GM21390 (cell line): ENCODE measurements at regions not wholly inside any gene's neighbourhood (a gene's known extent, or its start where the extent isn't known, plus 50 kb on each side); places are given as distances from the start of the nearest gene placed in this dataset.
"Not testable (repeated sequence)": the region's sequence is repeated elsewhere in the genome, so short reads cannot be mapped to it uniquely, and the experiment has no call there.

Experiments used
- ATAC-seq: cut with Tn5 transposase; IDR thresholded peaks from one replicate; pipeline ENCODE4 v1.9.1; 2021; ENCODE audit not compliant: unreplicated experiment

DNA sequence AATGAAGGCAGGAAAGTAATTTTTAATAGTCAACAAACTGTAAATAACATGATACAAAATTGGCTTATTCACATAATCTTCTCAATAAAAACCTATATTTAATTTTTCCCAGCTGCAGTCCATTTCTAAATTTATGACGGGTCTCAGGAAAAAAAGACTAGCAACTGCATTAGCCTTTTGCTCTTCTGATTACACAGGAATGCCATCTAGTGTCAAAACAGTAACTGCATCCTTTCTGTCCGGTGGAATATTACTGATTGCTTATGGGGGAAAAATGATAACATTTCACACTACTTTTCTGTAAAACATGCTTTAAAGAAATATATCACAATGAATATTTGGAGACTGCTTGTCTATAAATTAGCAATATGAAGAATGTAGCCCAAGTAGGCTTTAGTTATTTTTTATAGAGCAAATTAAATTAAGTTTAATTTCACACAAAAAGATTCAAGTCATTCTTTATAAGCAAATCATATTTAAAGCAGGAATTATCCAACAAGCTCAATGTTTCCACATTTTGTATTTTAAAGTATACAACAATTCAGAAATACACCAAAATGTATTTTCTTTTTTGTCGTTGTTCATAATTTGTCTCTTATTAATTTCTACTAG is 534.7 kb downstream of the CDH10 start:
- no peak for ATAC-seq

DNA sequence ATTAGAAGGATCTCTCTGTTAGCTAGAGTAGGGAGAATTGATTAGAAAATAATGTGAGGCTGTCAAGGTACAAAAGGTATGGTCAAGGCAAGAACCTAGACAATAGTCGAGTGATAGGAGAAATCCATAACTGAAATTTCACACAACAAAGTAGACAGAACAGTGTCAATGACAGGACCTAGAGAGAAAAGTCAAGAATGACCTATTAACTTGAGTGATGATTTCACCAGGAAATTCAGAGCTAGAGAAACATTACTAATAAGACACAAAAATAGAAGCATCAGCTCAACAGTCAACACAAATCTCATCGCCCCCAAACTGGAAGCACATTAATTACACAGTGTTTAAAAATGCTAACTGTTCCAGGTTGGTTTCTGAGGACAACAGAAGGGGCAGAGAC is 532.4 kb downstream of the CDH10 start:
- no peak for ATAC-seq

DNA sequence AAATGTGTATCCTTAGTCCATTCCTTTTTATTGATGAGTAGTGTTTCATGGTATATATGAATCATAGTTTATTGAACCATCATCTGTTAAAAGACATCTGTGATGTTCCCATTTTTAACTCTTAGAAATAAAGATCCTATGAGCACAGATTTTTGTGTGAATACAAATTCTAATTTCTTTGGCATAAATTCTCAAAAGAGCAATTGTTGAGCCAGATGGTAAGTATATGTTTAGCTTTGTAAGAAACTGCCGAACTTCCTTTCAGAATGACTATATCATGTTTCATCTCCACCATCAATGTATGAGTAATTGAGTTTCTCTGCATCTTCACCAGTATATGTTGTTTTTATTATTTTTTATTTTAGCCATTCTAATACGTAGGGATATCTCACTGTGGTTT is 526.4 kb downstream of the CDH10 start:
- ATAC-seq: no peak

DNA sequence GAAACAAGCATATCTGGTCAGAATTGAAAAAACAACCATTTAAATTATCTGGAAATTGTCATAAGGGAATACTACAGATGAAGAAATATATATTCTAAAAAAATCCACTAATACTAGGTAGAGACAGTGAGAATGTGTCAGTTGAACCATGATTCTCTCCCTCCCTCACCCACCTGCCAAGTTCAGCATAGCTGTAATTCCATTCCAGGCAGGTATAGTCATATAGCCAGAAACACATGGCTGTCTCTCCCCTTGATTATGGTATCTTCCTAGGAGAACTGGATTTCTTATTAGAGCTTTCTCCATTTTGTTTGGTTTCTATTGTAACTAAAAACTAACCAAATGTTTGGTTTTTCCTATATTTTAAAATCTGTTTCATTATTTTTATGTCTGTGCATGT is 509.2 kb downstream of the CDH10 start:
- ATAC-seq: no peak

DNA sequence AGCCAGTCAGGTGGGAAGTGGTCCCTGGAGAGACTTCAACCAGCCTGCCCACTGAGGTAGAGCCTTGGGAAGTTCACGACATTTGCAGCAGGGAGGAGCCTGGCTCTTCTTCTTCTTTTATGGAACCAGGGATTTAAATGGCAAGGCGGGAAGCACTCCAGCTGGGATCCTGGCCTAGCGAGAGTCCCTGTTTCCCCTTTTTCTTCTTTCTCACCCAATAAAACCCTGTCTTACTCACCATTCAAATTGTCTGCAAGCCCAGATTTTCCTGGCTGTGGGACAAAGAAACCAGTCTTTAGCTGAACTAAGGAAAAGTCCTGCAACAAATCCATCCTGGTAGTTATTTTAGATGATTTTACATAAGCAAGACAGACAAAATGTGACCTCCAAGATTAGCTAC is 503.7 kb downstream of the CDH10 start:
- no peak for ATAC-seq

DNA sequence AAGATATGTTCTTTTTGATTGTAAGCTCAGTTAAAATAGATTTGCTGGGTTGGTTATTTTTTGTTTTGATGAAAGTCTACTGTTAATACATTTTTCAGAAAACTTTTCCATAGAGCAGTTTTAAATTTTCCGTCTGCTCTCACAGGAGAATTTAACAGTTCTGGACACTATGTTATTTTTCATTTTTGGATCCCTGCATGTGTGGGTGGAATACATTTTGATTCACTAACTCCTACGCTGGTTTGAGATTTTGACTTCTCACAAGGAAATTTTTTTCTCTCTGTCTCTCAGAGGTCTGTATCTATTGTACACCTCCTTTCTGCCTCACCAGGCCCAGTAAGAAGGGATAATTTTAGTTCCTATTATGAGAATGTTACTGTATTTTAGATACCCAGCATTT is 502.4 kb downstream of the CDH10 start:
- ATAC-seq: no peak

DNA sequence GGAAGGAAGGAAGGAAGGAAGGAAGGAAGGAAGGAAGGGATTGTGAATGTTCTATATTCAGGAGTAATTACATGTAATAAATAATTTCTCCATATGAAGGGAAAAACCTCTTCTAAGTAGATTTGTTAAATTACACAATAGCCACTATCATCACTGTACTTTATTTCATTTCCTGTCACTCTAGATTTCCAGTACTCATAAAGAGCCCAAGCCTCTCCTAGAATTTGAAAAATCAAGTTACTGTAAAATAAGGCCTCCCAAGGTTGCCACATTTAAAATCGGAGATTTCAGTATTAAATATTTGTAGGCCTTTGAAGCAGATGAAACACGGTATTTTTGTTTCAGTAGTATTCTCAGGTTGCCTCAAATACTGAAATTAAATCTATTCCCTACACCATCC is 499.0 kb downstream of the CDH10 start:
- no peak for ATAC-seq

DNA sequence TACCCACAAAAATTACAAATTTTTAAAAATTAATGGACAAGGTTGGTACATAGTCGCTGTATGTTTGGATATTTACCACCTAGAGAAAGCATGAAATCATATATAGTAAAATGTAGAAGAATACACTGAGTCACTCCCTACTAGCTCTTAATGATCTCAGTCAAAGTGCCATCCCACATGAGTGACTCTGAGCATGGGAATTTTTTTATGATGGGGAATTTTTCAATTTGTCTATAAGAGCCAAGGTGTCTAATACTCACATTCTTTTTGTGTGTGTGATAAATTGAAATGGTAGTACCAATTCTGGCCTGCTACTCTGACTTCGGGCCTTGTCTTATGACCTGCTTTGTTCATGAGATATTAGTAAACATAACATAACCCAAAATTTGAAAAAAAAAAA is 483.2 kb downstream of the CDH10 start:
- ATAC-seq: no peak

DNA sequence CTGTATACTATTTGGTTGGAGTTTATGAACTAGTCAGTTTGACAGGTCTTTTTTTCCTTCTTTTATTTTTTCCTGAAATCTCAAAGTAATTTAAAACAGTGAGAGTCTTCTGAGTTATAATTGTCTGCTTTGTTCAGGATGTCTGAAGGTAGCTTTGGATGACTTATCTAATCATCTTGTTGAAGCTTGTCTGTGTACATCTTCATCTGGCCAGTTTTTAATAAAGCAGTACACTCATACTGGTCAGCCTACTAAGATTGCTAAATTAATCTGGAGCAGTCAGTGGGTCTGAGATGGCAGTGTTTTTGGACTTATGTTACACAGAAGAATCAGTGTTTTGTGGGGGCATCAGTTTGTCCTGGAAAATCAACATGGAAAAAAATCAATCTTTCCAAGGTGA is 482.4 kb downstream of the CDH10 start:
- no peak for ATAC-seq

DNA sequence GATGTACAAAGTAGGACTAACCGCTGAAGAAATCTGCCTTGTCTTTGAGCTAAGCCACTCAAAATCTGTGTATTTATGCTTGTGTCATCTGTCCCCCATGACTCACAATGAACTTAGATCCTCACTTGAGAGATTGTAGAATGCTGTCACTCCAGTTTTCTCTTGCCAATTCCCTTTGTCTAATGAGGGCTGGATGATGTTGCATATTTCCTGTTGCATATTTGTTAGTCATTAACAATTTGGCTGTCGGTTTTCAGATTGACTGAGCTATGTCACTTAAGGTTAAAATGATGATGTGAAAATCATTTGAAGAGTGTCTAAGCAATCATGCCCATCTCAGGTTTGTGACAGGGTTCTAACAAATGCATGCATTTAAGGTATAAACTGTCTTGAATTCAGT is 481.7 kb downstream of the CDH10 start:
- no peak for ATAC-seq

DNA sequence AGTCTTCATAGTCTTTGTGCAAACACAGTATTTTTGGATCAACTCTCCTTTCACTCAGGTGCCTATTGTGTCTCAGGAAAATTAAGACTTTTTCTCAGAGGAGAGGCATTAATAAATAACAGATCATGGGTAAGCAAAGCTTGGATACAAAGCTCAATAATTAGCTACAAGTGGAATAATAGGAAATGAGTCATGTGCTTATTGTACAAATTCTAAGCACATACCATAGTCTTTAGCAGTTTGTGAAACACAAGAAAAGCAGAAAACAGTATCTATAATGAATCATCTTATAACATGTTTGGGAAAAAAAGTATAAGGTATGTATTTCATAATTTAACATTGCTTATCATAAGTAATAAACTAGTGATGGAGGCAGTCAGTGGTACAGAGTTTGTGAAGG is 477.0 kb downstream of the CDH10 start:
- ATAC-seq: no peak

DNA sequence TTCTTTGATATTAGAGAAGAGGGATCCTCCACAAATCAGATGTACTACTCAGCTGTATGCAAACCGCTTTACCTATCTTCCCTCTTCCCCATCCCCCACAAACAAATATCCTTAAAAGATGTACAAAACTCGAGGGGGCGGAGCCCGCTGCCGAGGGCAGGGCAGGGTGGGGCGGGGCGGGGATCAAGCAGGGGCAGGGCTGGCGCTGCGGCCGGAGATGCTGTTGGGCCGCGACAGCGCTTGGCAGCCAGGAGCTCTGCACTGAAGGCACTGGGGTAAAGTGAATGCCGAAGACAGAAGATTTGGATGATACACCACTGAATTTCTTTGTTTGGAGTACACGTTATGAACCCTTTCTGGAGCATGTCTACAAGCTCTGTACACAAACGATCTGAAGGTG is 474.8 kb downstream of the CDH10 start:
- ATAC-seq: no peak

DNA sequence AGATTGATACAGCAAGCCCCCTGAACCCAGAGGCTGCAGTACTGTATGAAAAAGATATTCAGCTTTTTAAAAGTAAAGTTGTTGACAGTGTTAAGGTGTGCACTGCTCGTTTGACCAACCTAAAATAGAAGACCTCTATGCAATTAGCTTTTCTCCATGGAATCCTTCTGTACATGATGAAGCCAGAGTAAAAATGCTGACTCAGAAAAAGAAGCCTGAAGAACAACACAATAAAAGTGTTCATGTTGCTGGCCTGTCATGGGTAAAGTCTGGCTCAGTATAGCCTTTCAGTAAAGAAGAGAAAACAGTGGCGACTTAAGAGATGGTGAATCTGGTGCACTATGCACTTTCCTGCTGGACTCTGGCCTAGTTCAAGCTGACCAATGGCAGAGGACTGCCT is 473.8 kb downstream of the CDH10 start:
- not testable (repeated sequence) for ATAC-seq

DNA sequence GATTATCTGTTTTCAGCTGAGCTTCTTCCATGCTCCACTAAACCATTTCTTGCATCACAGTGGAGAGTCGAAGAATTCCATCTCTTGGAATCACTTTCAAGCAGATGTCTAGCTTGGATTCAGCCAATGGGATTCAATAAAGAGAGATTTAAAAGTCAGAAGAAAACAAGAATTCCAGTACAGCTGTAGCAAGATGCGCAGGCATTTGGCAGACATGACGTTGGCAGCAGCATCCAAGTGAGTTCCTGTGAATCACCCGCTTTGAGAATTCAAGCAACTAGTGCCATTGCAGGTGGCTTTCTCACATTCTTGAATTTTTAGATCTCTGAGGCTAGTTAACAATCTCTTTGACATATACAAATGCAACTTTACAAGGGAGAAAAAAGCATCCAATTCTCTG is 467.0 kb downstream of the CDH10 start:
- no peak for ATAC-seq

DNA sequence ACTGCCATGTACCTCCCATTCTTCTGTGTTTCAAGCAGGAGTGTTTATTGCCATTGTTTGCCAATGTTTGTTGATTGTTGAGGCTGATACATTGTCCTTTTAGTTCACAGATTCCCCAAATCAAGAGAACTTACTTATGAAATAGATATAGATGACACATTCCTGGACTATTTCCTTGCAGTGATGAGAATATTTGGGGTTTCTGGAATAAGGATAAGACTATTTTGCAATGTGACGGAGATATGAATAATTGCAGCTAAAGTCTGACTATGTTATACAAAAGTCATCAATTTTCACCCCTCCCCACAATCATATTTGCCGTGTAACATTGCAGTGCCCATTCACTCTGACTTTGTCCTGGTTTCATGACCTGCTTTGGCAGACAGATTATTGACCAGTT is 460.8 kb downstream of the CDH10 start:
- no peak for ATAC-seq

DNA sequence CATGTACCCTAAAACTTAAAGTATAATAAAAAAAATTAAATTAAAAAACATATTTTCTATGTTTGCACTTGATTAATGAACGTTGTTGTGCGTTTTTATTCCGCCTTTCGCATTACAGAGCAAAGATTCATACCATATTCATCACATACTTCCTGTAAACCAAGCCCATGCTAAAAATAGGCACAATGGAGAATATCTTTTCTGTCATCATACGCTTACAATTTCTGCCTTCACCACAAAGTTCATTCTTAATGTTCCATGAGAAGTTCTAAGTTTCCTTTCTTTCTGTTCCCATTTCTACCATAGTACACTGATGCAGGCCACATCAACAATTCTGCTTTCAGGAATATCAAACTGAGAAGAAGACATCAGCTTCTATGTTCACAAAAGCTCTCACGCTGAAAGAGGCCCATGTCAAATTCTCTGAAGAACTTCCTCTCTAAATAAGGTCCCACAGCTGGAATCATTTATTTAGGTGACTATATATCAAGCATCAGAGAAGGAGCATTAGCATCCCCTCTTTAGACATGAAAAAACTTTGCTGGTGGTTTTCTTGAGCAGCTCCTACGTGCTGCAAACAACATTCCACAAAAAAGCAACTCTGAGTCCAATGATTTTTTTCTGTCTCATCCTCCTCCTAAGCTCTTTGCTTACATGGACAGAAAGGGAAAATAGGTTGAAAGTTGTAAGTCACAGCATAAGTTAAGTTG is 456.4 kb downstream of the CDH10 start:
- no peak for ATAC-seq

DNA sequence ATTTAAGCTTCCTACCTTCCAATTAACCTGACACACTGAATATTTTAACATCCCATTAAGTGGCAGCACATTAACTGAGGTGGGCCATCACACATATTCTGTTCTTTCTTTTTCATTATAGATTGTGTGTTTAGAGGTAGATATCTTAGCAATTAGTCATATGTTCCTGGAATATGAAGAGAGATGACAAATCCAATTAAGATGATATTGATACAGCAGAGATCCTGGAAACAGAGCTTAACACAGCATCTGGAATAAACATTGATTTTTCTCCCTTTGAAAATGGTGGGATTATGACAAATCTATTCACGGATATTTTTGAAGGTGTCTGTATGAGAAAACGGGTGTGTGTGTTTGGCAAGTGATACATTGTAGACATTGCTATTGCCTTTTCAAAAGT is 448.0 kb downstream of the CDH10 start:
- ATAC-seq: no peak

DNA sequence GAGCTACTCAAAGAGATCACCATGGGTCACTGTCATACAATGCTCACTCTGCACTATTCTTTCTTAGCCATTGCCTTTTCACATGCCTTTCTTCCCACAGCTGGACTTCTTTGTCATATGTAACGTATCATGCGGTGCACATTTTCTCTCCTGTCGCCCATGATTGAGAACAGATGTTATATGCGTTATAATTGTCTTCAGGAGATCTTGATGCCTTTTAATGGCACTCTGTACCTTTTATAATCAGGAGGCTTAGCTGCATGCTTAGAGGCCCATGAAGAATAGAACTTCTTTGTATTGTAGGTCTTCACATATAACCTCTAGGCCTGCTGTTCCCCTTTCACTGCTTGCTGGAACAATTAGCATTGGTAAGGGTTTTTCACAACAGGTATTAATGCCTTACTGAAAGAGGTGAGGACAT is 436.1 kb downstream of the CDH10 start:
- ATAC-seq: no peak

DNA sequence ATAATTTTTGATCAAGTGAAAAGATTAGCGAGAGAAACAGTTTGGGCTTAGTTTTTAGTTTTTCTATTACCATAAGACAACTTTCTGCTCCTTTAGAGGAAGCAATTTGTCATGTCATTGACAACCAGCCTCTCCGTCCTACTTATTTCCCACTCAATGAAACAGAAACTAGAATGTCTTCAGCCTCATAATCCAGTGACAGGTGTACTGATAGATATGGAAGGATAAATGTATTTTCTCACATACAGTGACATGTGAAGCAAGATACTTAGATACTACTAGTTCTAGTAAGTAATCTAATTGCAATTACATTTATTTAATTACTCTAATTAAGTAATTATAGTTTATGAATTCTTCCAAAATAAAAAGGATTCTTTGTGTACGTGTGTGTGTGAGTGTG is 429.7 kb downstream of the CDH10 start:
- ATAC-seq: no peak

DNA sequence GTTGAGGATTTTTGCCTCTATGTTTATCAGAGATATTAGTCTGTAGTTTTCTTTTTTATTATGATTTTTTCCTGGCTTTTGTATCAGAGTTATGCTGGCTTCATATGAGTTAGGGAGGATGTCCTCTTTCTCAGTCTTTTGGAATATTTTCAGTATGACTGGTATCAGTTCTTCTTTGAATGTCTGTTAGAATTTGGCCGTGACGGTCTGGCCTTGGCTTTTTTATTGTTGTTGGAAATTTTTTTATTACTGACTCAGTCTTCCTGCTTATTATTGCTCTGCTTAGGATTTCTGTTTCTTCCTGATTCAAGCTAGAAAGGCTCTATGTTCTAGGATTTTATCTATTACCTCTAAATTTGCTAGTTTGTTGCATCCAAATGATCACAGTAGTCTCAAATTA is 421.9 kb downstream of the CDH10 start:
- ATAC-seq: no peak

DNA sequence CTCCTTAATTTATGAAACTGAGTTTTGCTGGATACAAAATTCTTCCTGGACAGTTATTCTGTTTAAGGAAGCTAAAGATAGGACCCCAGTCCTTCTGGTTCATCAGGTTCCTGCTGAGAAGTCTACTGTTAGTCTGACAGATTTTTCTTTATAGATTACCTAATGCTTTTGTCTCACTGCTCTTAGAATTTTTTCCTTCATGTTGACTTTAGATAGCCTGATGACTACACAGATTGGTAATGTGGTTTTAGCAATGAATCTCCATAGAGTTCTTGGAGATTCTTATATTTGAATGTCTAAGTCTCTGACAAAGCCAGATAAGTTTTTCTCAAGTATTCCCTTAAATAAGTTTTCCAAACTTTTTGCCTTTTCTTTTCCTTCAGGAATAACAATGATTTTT is 419.7 kb downstream of the CDH10 start:
- no peak for ATAC-seq

DNA sequence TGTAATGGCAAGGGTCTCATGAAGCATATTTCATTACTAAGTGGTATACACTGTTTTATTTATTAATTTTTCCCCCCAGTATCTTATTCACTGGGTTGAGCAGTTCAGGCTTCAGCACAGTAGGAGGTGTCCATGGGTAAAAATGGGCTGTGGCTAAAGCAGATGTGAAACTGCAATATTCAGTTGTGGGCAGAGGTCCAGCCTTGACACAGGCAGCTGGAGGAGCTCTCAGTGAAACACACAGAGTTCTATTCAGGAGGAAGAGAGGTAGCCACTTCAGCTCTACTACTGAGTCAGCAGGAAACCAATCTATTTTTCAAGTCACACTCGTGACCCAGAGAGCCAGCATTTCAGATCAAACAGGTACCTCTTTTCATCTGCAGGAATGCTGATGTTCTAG is 418.3 kb downstream of the CDH10 start:
- no peak for ATAC-seq

DNA sequence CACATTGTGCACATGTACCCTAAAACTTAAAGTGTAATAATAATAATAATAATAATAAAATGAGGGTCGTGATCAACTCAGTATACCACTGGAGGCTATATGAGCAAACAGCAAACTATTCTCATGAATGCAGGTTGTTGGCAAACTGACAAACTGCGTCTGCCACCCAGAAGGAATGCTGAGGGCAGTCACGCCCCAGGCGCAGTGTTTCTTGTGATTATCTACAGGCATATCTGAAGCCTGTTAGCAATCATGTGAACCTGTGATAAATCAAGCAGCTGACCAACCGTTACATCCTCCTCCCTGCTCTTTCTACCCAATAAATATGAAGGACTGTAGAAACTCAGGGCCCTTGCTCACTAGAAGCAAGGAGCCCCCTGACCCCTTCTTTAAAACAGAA is 416.9 kb downstream of the CDH10 start:
- not testable (repeated sequence) for ATAC-seq
